Inferior parietal cortex (tissue), 1 donor: ENCODE measurements at regions not wholly inside any gene's neighbourhood (a gene's known extent, or its start where the extent isn't known, plus 50 kb on each side); places are given as distances from the start of the nearest gene placed in this dataset.
"Not testable (repeated sequence)": the region's sequence is repeated elsewhere in the genome, so short reads cannot be mapped to it uniquely, and the experiment has no call there.

Source experiments
- DNase-seq: peaks from one replicate; pipeline ENCODE4 v3.0.0-alpha.2; 2016; ENCODE audit errors: extremely low spot score

GRCh38 chrY:7656596-7656995 lies 745.0 kb upstream of the AMELY start:
- no peak for DNase-seq

DNA sequence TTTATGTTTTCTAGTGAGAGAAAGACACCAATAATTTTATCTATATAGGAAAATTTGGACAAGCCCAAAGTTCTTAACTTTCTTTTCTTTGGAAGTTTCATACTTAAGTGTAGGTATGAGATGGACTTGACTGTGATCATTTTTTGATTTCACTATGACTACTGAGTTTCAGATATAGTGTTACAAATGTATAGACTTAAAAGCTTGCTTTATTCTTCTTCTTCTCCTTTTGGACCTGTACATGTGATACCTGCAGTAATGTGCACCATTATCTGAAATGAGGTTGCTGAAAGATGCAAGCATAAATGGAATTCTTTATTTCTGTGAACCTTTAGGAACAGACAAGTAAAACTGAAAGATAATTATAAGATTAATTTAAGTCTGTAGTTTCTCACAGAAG lies 743.4 kb upstream of the AMELY start:
- no peak for DNase-seq

DNA sequence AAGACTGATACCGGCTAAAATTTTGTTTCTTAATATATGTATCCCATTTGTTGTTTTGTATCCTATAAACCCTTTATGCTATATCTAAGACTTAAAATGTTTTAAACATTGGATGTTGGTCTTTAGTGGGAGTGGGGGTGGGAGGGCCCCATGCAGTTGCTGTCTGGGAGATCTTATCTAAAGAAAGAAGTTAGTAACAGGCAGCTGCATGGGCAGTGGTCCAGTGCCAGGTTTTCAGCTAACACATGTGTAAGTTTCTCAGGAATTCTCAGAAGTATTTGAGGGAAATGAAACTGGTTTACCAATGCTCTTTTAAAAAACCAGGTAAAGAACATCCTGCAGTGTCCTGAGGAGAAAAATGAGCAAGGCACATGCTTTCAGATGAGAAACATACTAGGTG lies 738.3 kb upstream of the AMELY start:
- DNase-seq, result not testable (repeated sequence)
